ENCODE measurements at regions not wholly inside any gene's neighbourhood (a gene's known extent, or its start where the extent isn't known, plus 50 kb on each side); places are given as distances from the start of the nearest gene placed in this dataset.

GRCh38 chr14:95011445-95012006 is 145.8 kb downstream of the DICER1 start:
- Mint-ChIP-seq H3K27me3 (ENCODE audit: insufficient read depth) (peaks cover 8% of the 10 kb centered on the region), H3K27ac (no peak overlapping the region), H3K4me3 (no peak overlapping the region), H3K9me3 (no peaks in the 10 kb centered on the region), H3K36me3 (ENCODE audit: low read depth) (no peaks in the 10 kb centered on the region), H3K4me1 (ENCODE audit: low read depth) (no peaks in the 10 kb centered on the region)
- DNase-seq (ENCODE audit: low spot score): no peak
- intact Hi-C loops (cut with micrococcal nuclease): no loop called here

DNA sequence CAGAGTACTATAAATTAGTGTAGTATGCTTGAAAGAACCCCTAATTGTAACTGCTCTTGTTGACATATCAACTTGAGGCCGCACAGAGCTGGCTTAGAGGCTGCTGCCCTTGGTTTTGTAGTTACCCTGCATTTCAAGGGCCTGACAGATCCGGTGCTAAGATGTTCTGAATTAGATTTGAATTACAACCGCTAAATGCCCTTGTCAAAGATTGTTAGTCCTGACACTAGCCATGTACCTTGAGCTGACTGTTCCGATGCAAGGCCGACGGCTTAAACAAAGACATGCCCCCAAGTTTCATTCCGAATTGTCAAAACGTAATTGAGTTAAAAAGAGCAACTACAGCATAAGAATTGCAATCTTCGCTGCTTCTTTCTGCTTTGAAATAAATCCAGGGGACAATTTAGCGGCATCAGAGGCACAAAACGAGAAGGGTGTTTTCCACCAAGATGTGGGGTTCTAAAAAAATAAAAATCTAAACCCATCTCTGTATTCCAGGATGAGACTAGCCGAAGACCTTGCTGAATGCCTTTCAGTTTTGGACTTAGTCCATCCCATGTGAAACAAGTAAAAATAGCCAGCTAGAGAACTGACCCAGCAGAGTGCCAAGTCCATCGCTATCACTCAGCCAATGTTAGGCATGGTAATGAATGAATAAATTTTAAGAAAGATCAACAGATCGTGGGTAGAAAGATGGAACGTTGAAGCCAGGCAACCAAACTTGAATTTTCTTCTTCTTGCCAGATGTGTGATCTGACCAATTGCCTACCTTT is 148.7 kb downstream of the DICER1 start:
- Mint-ChIP-seq H3K4me3 (no peak overlapping the region), H3K36me3 (ENCODE audit: low read depth) (no peaks in the 10 kb centered on the region), H3K27me3 (ENCODE audit: insufficient read depth) (peaks cover 10% of the 10 kb centered on the region), H3K27ac (no peak overlapping the region), H3K4me1 (ENCODE audit: low read depth) (no peaks in the 10 kb centered on the region), H3K9me3 (no peaks in the 10 kb centered on the region)
- DNase-seq (ENCODE audit: low spot score): no peak
- intact Hi-C loops (cut with micrococcal nuclease): no loop called here

- H3K36me3 Mint-ChIP-seq (ENCODE audit: low read depth): no peaks in the 10 kb centered on the region
- intact Hi-C loops (cut with micrococcal nuclease): no loop called here
- no peaks in the 10 kb centered on the region for H3K4me1 Mint-ChIP-seq (ENCODE audit: low read depth)
- no peak overlapping the region for H3K4me3 Mint-ChIP-seq
- peaks cover 10% of the 10 kb centered on the region for H3K27me3 Mint-ChIP-seq (ENCODE audit: insufficient read depth)
- no peaks in the 10 kb centered on the region for H3K9me3 Mint-ChIP-seq
- no peak for DNase-seq (ENCODE audit: low spot score)
- H3K27ac Mint-ChIP-seq: no peak overlapping the region
These were observed 149.4 kb downstream of the DICER1 start for GRCh38 chr14:95007921-95008320.

DNA sequence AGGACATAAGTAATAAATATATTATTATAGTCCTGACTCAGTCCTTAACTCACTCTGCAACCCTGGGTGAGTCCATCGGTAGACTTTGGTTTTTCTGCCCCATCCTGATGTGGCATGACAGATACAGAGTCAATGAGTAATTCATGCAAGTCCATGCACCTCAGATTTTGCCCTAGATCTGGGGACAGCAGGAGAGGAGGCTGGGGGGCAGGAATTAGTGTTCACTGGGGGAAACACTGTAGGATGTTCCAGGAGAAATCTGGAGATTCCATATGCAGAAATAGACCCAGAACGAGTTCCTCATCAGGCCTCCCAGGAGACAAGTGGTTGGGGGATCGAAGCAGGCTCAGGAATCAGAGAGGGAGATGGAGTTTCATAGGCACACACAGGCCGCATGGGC is 150.8 kb downstream of the DICER1 start:
- no peaks in the 10 kb centered on the region for H3K36me3 Mint-ChIP-seq (ENCODE audit: low read depth)
- no peak overlapping the region for H3K4me3 Mint-ChIP-seq
- H3K4me1 Mint-ChIP-seq (ENCODE audit: low read depth): no peaks in the 10 kb centered on the region
- DNase-seq (ENCODE audit: low spot score): no peak
- no peak overlapping the region for H3K27ac Mint-ChIP-seq
- intact Hi-C loops (cut with micrococcal nuclease): no loop called here
- peaks cover 7% of the 10 kb centered on the region for H3K27me3 Mint-ChIP-seq (ENCODE audit: insufficient read depth)
- no peaks in the 10 kb centered on the region for H3K9me3 Mint-ChIP-seq

DNA sequence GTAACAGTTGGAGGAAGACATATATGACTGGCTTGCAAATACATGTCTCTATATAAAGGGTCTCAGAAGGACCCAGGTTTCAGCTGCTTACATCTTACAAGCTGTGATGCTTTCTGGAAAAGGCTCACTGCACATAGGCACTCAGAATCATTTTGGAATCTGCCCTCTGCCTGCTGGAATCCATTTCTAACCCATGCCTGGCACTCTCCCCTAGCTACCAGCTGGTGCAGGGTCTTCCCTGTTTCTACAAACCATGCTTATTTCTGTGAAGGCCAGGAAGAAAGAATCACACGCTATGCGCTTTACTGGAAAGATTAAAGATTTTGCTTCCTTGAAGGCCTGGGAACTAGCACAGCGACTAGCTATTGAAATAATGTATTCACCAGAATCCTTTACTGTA is 151.3 kb downstream of the DICER1 start:
- Mint-ChIP-seq H3K27me3 (ENCODE audit: insufficient read depth) (peaks cover 4% of the 10 kb centered on the region), H3K27ac (no peak overlapping the region), H3K9me3 (no peaks in the 10 kb centered on the region), H3K4me3 (no peak overlapping the region), H3K36me3 (ENCODE audit: low read depth) (no peaks in the 10 kb centered on the region), H3K4me1 (ENCODE audit: low read depth) (no peaks in the 10 kb centered on the region)
- DNase-seq (ENCODE audit: low spot score): no peak
- intact Hi-C loops (cut with micrococcal nuclease): no loop called here

GRCh38 chr14:95003099-95003960 is 154.0 kb downstream of the DICER1 start:
- no peaks in the 10 kb centered on the region for H3K9me3 Mint-ChIP-seq
- H3K36me3 Mint-ChIP-seq (ENCODE audit: low read depth): no peaks in the 10 kb centered on the region
- peaks cover 12% of the 10 kb centered on the region for H3K27me3 Mint-ChIP-seq (ENCODE audit: insufficient read depth)
- no peaks in the 10 kb centered on the region for H3K4me1 Mint-ChIP-seq (ENCODE audit: low read depth)
- H3K27ac Mint-ChIP-seq: no peak overlapping the region
- H3K4me3 Mint-ChIP-seq: no peak overlapping the region
- DNase-seq (ENCODE audit: low spot score): no peak
- intact Hi-C loops (cut with micrococcal nuclease): no loop called here

DNA sequence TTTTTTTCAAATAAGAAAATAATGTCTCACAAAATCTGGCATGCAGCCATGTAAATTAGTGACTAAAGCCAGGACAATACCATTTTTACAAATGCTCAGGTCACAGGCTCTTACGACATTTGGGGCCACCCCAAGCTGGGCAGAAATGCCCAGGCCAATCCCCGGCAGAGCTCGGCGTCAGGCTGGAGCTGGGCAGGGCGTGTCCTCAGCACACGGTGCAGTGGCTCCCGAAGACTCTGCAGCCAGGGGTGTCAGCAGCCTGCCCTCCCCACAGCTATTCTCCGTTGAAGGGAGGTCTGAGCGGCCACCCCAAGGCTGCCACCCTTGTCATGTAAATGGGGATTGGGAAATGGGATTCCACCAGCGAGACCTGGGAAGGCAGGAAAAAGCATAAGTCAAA is 158.6 kb downstream of the DICER1 start:
- intact Hi-C loops (cut with micrococcal nuclease): no loop called here
- Mint-ChIP-seq H3K4me1 (ENCODE audit: low read depth) (no peaks in the 10 kb centered on the region), H3K9me3 (no peaks in the 10 kb centered on the region), H3K27ac (no peak overlapping the region), H3K4me3 (no peak overlapping the region), H3K36me3 (ENCODE audit: low read depth) (no peaks in the 10 kb centered on the region), H3K27me3 (ENCODE audit: insufficient read depth) (peaks cover 11% of the 10 kb centered on the region)
- no peak for DNase-seq (ENCODE audit: low spot score)

DNA sequence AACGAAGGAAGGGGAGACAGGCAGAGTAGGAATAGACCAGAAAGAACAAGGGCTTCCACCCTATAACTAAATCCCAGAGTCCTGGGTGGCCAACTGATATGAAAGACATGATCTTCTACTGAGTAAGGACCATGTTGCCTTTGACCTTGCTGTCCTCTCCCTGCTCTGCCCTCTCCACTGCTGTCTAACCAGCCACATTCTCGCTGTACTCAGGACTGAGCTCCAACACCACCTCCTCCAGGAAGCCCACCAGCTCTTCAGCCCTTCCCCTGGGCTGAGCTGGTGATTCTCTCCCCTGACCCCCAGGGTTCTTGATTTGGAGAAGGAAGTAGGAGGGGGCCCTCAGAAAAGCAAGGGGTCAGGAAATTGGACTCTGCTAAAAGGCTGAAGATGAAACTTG is 159.2 kb downstream of the DICER1 start:
- H3K4me3 Mint-ChIP-seq: no peak overlapping the region
- intact Hi-C loops (cut with micrococcal nuclease): no loop called here
- peaks cover 11% of the 10 kb centered on the region for H3K27me3 Mint-ChIP-seq (ENCODE audit: insufficient read depth)
- DNase-seq (ENCODE audit: low spot score): no peak
- H3K27ac Mint-ChIP-seq: no peak overlapping the region
- H3K36me3 Mint-ChIP-seq (ENCODE audit: low read depth): no peaks in the 10 kb centered on the region
- no peaks in the 10 kb centered on the region for H3K9me3 Mint-ChIP-seq
- no peaks in the 10 kb centered on the region for H3K4me1 Mint-ChIP-seq (ENCODE audit: low read depth)

DNA sequence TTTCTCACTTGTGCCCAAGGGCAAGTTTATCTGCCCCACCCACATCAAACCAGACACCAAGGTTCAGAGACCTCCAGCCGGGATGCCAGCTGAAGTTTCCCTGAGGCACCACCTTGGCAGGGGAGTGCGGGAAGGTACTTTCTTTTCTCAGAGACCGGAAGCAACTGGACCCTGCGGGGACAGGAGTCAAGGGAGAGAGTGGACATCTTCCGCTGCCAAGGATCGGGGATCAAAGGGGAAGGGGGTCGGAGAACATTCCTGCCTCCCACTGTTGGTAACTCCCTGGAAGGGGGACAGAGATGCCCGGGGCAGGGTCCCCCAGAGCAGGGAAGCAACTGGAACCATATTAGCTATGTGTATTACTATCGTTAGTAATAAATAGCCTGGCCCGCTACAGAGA is 161.8 kb downstream of the DICER1 start:
- no peaks in the 10 kb centered on the region for H3K9me3 Mint-ChIP-seq
- H3K27me3 Mint-ChIP-seq (ENCODE audit: insufficient read depth): peaks cover 11% of the 10 kb centered on the region
- H3K4me1 Mint-ChIP-seq (ENCODE audit: low read depth): no peaks in the 10 kb centered on the region
- H3K4me3 Mint-ChIP-seq: no peak overlapping the region
- H3K27ac Mint-ChIP-seq: no peak overlapping the region
- intact Hi-C loops (cut with micrococcal nuclease): no loop called here
- H3K36me3 Mint-ChIP-seq (ENCODE audit: low read depth): no peaks in the 10 kb centered on the region
- DNase-seq (ENCODE audit: low spot score): no peak

GRCh38 chr14:94994245-94994644 is 163.1 kb downstream of the DICER1 start:
- intact Hi-C loops (cut with micrococcal nuclease): no loop called here
- H3K4me3 Mint-ChIP-seq: no peak overlapping the region
- H3K4me1 Mint-ChIP-seq (ENCODE audit: low read depth): no peaks in the 10 kb centered on the region
- no peak overlapping the region for H3K27ac Mint-ChIP-seq
- no peaks in the 10 kb centered on the region for H3K36me3 Mint-ChIP-seq (ENCODE audit: low read depth)
- H3K9me3 Mint-ChIP-seq: no peaks in the 10 kb centered on the region
- DNase-seq (ENCODE audit: low spot score): no peak
- peaks cover 3% of the 10 kb centered on the region for H3K27me3 Mint-ChIP-seq (ENCODE audit: insufficient read depth)

- intact Hi-C loops (cut with micrococcal nuclease): no loop called here
- Mint-ChIP-seq H3K4me1 (ENCODE audit: low read depth) (no peaks in the 10 kb centered on the region), H3K4me3 (no peak overlapping the region), H3K27ac (no peak overlapping the region), H3K36me3 (ENCODE audit: low read depth) (no peaks in the 10 kb centered on the region), H3K27me3 (ENCODE audit: insufficient read depth) (no peaks in the 10 kb centered on the region), H3K9me3 (peaks cover 4% of the 10 kb centered on the region)
- DNase-seq (ENCODE audit: low spot score): no peak
These were observed 165.3 kb downstream of the DICER1 start for GRCh38 chr14:94992046-94992445.

DNA sequence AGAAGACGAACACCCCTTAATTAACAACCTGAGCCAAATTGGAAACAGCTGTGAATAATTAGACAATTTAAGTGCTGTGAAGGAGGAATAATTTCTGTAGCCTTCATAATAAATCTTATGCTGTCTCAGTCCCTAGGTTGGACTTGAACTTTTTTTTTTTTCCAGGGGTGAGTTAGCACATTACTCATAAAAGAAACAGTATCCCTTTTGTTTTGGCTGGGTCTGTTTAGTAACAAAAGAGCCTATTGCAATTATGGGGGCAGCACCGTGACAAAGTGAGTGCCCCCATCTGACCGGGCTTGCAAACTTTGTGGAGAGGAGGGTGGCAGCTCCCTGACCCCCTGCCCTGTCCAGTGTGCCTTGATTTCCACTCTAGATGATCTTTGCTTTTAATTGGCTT is 167.4 kb downstream of the DICER1 start:
- intact Hi-C loops (cut with micrococcal nuclease): no loop called here
- no peak overlapping the region for H3K27ac Mint-ChIP-seq
- H3K4me1 Mint-ChIP-seq (ENCODE audit: low read depth): no peaks in the 10 kb centered on the region
- H3K36me3 Mint-ChIP-seq (ENCODE audit: low read depth): no peaks in the 10 kb centered on the region
- peaks cover 4% of the 10 kb centered on the region for H3K9me3 Mint-ChIP-seq
- peaks cover 2% of the 10 kb centered on the region for H3K27me3 Mint-ChIP-seq (ENCODE audit: insufficient read depth)
- DNase-seq (ENCODE audit: low spot score): no peak
- no peak overlapping the region for H3K4me3 Mint-ChIP-seq

- no peak overlapping the region for H3K27ac Mint-ChIP-seq
- H3K36me3 Mint-ChIP-seq (ENCODE audit: low read depth): no peaks in the 10 kb centered on the region
- H3K4me3 Mint-ChIP-seq: no peak overlapping the region
- DNase-seq (ENCODE audit: low spot score): no peak
- peaks cover 2% of the 10 kb centered on the region for H3K27me3 Mint-ChIP-seq (ENCODE audit: insufficient read depth)
- intact Hi-C loops (cut with micrococcal nuclease): no loop called here
- H3K4me1 Mint-ChIP-seq (ENCODE audit: low read depth): no peaks in the 10 kb centered on the region
- peaks cover 4% of the 10 kb centered on the region for H3K9me3 Mint-ChIP-seq
These were observed 167.9 kb downstream of the DICER1 start for GRCh38 chr14:94989417-94989816.

All from activated T-helper 1 cell treated with anti-CD3 and anti-CD28 coated beads, Interleukin-12 subunit alpha, Interleukin-12 subunit beta, Interleukin-2, Interleukin-4 antibody, amounts not matched to agents 30 ng/mL and 10 ng/mL and 1 ng/mL, durations not matched to agents 14 hours and 24 hours and 36 hours (primary cell).